Globus pallidus (tissue), 1 donor: ENCODE measurements at regions not wholly inside any gene's neighbourhood (a gene's known extent, or its start where the extent isn't known, plus 50 kb on each side); places are given as distances from the start of the nearest gene placed in this dataset.
"Not testable (repeated sequence)": the region's sequence is repeated elsewhere in the genome, so short reads cannot be mapped to it uniquely, and the experiment has no call there.

Experiments used
- DNase-seq: peaks from one replicate; pipeline ENCODE4 v3.0.0-alpha.2; 2015; ENCODE audit warnings: low spot score

- DNase-seq = no peak
These were observed 629.2 kb downstream of the KLHL13 start for GRCh38 chrX:117487421-117487820.

DNA sequence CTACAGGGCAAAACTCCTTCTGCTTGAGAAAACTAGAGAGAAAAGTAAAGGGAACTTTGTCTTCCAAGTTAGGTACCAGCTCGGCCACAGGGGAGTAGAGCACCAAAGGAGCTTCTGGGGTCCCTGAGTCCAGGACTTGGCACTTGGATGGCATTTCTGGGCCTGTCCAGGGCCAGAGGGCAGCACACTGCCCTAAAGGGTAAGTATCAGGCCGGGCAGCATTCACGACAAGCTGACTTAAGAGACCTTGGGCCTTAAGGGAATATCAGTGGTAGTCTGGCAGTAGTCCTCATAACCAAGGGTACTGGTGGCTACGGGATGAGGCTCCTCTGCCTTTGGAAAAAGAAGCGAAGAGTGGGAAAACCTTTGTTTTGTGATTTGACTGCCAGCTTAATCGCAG lies 632.7 kb downstream of the KLHL13 start:
- no peak for DNase-seq

- no peak for DNase-seq
These were observed 658.2 kb downstream of the KLHL13 start for GRCh38 chrX:117458243-117458968.

DNA sequence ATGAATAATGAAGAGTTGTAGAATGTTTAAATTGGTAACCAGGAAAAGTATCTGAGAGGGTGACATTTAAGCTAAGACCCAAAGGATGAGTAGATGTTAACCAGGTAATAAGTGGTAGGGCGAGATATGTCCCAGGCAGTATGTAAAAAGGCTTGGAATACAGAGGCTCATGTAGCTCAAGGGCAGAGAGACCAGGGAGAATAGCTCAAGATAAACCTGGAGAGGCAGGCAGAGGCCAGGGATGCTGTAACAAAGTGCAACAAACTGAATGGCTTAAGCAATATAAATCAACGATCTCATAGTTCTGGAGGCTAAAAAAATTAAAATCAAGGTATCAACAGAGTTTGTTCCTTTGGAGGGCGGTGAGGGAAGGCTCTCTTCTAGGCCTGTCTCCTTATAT lies 660.8 kb downstream of the KLHL13 start:
- no peak for DNase-seq

GRCh38 chrX:117429501-117429900 lies 687.1 kb downstream of the KLHL13 start:
- no peak for DNase-seq

DNA sequence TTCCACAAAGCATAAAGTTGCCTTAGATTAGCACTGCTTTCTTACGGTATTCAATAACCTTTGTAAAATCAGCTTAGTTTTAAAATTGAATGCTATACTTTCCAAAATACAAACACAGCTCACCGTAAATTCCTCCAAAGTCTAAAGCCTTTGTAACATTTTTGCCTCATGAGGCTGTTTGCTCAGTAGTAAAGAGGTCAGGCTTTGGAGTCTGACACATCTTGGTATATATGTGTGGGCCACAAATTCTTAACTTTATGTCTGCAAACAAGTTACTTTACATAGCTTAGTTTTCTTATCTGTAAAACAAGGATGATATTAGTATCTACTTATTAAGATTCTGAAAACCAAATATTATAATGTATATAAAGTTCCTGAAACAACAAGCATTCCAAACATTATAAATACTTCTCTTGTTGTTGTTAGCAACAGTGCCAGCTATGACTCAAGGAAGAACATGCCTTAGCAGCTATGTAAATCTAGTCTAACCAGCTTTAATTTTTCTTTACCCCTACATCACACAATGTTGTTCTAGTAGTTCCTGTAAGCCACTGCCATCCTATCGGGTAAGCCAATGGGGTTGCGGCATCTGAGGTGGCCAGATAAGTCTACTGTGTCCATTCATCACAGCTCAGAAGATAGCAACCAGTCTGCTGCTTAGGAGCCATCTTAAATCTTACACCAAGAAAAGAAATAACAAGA lies 709.0 kb downstream of the KLHL13 start:
- no peak for DNase-seq

- no peak for DNase-seq
These were observed 715.8 kb downstream of the KLHL13 start for GRCh38 chrX:117400839-117401238.

- DNase-seq = no peak
These were observed 716.6 kb downstream of the KLHL13 start for GRCh38 chrX:117400005-117400404.

DNA sequence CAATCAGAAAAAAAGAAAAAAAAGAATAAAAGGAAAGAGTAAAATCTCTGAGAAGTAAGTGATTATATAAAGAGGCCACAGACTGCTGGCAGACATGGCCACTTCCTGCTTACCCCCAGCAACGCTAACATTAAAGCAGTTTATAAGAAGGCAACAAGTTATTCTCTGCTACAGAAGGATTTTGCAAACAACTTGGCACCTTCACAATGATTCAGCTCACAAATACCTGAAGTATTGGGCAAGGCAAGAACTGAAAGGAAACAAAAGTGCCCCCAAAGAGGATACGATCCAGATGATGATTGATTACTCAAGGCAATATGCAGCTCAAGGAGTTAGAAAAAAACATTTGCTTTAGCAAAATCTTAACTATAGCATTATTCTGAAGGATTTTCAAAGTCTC lies 718.8 kb downstream of the KLHL13 start:
- DNase-seq = no peak

DNA sequence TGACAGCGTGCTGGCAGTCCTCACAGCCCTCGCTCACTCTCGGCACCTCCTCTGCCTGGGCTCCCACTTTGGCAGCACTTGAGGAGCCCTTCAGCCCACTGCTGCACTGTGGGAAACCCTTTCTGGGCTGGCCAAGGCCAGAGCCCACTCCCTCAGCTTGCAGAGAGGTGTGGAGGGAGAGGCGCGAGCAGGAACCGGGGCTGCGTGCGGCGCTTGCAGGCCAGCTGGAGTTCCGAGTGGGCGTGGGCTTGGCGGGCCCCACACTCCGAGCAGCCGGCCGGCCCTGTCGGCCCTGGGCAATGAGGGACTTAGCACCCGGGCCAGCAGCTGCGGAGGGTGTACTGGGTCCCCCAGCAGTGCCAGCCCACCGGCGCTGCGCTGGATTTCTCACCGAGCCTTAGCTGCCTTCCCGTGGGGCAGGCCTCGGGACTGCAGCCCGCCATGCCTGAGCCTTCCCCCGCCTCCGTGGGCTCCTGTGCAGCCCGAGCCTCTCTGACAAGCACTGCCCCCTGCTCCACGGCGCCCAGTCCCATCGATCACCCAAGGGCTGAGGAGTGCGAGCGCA lies 722.0 kb downstream of the KLHL13 start:
- not testable (repeated sequence) for DNase-seq

GRCh38 chrX:117392360-117392759 lies 724.2 kb downstream of the KLHL13 start:
- DNase-seq = not testable (repeated sequence)

DNA sequence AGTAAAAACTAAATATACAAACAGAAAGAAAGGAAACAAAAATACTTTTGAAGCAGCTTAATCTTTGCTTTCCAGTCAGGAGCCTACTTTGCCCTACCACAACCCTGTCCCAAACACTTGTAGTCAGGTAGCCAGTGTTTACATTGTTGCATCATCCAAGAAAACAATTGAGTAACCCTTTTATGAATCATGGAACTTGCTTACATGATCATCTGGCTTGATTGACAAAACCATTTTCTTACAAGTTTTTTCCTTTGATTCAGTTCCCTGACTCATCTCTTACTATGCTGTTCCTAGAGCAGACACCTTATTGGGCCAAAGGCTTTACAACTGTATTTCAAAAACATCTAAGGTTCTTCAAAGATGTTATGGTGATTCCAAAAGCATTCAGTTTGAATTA lies 740.1 kb downstream of the KLHL13 start:
- no peak for DNase-seq

DNA sequence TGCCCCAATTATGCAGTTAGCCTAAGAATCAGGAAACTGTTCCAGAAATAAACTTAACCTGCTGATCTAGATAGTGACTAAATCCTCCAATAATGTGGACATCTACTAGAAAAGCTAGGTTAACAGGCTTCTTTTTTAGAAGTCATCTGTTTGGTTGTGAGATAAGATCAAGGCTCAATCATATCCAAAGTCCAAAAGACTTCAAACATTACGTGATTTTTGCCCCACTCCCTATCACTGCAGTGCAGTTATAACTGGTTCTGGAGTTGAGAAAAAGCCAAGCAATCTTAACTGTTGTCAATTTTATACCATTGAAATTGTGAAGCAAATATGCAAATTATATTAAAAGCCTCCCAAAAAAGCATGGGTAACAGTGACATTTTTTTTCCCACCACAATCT lies 781.4 kb downstream of the KLHL13 start:
- no peak for DNase-seq

GRCh38 chrX:117327373-117327772 lies 789.2 kb downstream of the KLHL13 start:
- no peak for DNase-seq

DNA sequence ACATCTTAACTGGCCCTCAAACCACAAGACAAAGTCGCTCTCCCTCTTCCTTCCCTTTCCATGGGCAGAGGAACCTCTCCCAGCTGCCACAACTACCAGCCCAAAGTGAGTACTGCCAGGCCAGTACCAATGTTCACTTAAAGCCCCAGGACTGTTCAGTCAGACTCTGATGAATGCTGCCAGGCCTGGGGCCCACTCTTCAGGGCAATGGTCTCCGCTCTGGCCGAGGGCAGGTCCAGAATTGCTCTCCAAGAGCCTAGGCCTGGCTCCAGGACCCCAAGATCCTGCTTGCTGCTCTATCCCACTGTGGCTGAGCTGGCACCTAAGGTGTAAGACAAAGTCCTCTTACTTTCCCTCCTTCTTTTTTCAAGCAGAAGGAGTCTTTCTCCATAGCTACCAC lies 790.9 kb downstream of the KLHL13 start:
- no peak for DNase-seq

DNA sequence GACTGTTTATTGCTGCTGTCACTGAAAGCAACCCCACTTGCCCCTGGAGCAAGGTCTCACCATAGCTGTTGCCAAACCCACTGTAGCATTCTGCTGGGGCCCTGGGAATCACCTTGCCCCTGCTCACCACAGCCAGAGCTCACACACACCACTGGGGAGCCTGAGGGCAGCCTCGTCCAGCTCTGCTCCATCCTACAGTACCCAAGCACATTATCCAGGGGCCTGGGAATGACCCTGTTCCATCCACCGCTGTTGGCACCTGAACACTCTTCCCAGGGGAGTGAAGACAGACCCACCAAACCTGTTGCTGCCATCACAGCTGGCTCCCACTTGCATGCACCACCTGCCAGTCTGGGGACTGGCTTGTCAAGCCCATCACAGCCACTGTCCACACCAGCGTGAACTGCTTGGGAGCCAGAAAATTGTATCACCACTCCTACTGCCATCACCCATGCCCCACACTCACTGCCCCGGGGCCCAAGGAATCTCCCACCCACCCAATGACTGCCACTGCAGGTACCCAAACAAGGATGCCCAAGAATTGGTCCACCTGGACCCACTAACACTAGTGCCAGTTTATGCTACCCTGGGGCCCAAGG lies 811.3 kb downstream of the KLHL13 start:
- no peak for DNase-seq

DNA sequence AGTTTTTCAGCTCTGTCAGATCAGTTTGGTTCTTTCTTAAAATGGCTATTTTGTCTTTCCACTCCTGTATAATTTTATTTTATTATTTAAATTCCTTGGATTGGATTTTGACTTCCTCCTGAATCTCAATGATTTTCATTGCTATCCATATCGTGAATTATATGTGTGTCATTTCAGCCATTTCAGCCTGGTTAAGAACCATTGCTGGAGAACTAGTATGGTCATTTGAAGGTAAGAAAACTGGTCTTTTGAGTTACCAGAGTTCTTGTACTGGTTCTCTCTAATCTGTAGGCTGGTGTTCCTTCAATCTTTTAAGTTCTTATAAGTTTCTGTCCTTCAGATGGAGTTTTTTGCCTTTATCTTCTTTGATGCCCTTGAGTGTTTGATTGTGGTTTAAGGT lies 815.5 kb downstream of the KLHL13 start:
- no peak for DNase-seq

GRCh38 chrX:117291760-117292159 lies 824.9 kb downstream of the KLHL13 start:
- DNase-seq = no peak

DNA sequence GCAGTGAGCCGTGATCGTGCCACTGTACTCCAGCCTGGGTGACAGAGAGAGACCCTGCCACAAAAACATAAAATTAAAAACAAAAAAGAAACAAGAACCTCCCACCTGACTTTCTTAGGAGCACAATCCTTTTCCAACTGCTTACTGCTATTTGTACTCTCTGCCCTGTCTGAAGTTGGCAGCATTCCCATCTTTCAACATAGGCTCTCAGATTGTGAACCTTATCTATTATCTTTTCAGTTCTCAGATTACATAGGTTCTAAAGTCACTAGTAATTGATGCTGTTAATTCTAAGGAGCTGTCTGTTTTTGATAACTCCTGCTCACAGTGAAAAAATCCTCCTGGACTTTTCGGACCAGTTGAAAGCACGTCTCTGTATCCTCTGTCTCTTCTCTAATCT lies 812.2 kb upstream of the CT83 start:
- no peak for DNase-seq
